Activated naive CD4-positive, alpha-beta T cell treated with anti-CD3 and anti-CD28 coated beads, Interleukin-2, amount 10 ng/mL, durations not matched to agents 7 days and 5 days (primary cell): ENCODE measurements at regions not wholly inside any gene's neighbourhood (a gene's known extent, or its start where the extent isn't known, plus 50 kb on each side); places are given as distances from the start of the nearest gene placed in this dataset.
"Not testable (repeated sequence)": the region's sequence is repeated elsewhere in the genome, so short reads cannot be mapped to it uniquely, and the experiment has no call there.

Source experiments
- CTCF ChIA-PET: fragments of 350-600 bp; sonication (Branson Sonifier 250); formaldehyde crosslinking; loops from one replicate; lab custom pipeline; 2021; ENCODE audit warnings: antibody characterized with exemption; lab: Charles Lee
- DNase-seq: peaks from one replicate; pipeline ENCODE4 v3.0.0-alpha.2; 2020
- H3K27ac Mint-ChIP-seq: one replicate; pipeline ENCODE4 v1.8.0; 2021; ENCODE audit warnings: mild to moderate bottlenecking, moderate library complexity, mixed read lengths
- H3K27me3 Mint-ChIP-seq: one replicate; pipeline ENCODE4 v1.8.0; 2021; ENCODE audit warnings: mild to moderate bottlenecking, mixed read lengths
- H3K36me3 Mint-ChIP-seq: one replicate; pipeline ENCODE4 v1.8.0; 2021; ENCODE audit warnings: mixed read lengths
- H3K4me1 Mint-ChIP-seq: one replicate; pipeline ENCODE4 v1.8.0; 2021; ENCODE audit warnings: mixed read lengths
- H3K4me3 Mint-ChIP-seq: one replicate; pipeline ENCODE4 v1.8.0; 2021; ENCODE audit warnings: mild to moderate bottlenecking, moderate library complexity, mixed read lengths
- H3K9me3 Mint-ChIP-seq: one replicate; pipeline ENCODE4 v1.8.0; 2021; ENCODE audit warnings: mixed read lengths

DNA sequence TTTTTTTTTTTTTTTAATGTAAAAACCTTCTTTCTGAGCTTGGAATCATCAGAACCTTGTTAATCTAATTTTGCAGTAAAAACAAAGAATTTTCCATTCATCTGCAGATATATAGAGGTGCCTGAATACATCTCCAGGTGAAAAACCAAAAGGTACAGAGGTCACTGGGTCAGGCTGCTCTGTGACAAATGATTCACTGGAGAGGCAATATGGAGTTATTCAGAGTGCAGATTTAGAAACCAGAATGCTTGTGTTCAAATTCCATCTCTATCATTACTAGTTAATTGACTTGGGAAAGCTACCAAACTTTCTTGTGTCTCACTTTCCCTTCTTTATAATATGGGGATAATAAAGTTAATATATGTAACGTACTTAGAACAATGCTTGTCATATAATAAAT lies 51.5 kb upstream of the C1orf53 start:
- Mint-ChIP-seq H3K27me3 (peaks cover 4% of the 10 kb centered on the region), H3K9me3 (no peaks in the 10 kb centered on the region), H3K36me3 (no peaks in the 10 kb centered on the region), H3K4me3 (no peak overlapping the region), H3K4me1 (no peaks in the 10 kb centered on the region), H3K27ac (no peak overlapping the region)
- CTCF ChIA-PET: no interaction called here
- DNase-seq: no peak

DNA sequence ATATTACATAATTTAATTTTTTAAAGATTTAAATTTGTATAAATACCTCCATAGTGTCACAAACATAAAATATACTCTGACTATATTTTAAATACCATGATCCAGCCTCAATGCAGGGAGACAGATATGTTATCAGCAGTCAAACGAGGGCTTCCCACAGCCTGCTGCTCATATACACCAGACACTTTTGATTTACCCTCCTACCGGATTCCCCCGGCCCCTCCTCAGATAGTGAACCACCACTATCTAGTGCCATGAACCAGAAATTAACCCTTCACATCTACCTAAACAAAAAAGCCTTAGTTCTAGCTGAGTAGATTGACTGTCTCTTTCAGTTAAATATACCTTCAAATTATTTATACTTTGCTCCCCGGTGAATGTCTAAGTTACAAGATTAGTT lies 52.4 kb upstream of the C1orf53 start:
- CTCF ChIA-PET: no interaction called here
- no peaks in the 10 kb centered on the region for H3K9me3 Mint-ChIP-seq
- no peak overlapping the region for H3K27ac Mint-ChIP-seq
- no peak for DNase-seq
- H3K4me1 Mint-ChIP-seq: no peaks in the 10 kb centered on the region
- H3K4me3 Mint-ChIP-seq: no peak overlapping the region
- peaks cover 4% of the 10 kb centered on the region for H3K27me3 Mint-ChIP-seq
- H3K36me3 Mint-ChIP-seq: no peaks in the 10 kb centered on the region

DNA sequence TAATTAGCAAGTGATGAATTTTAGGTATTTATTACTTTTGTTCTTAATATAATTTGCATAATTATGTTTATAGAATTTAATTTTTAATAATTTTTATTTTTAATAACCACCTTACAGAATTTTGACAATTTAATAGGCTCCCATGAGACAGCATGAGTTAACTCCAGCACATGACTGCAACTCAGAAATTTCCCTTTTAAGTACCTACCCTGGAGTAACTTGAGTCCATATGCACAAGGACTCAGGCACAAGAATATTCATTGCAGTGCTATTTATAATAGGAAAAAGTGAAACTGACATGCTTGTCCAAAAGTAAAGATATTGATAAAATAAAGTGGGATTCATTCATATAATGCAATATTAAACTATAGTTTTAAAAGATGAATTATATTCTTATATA lies 54.1 kb upstream of the C1orf53 start:
- Mint-ChIP-seq H3K27me3 (peaks cover 4% of the 10 kb centered on the region), H3K4me1 (no peaks in the 10 kb centered on the region), H3K27ac (no peak overlapping the region), H3K9me3 (no peaks in the 10 kb centered on the region), H3K36me3 (no peaks in the 10 kb centered on the region), H3K4me3 (no peak overlapping the region)
- no peak for DNase-seq
- CTCF ChIA-PET: no interaction called here

DNA sequence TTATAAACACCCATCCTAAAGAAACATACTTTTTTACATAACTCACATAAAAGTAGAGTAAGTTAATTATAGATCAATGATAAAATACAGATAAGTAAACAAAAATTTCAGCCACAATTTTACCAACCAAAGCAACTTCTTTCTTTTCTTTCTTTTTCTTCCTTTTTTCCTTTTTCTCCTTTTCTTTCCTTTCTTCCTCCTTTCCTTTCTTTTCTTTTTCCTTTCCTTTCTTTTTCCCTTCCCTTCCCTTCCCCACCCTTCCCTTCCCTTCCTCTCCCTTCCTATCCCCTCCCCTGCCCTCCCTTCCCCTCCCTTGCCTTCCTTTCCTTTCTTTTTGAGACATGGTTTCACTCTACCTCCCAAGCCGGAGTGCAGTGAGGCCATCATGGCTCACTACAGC lies 56.5 kb upstream of the C1orf53 start:
- Mint-ChIP-seq H3K36me3 (no peaks in the 10 kb centered on the region), H3K27me3 (peaks cover 4% of the 10 kb centered on the region), H3K27ac (no peak overlapping the region), H3K4me1 (no peaks in the 10 kb centered on the region), H3K4me3 (no peak overlapping the region), H3K9me3 (no peaks in the 10 kb centered on the region)
- no peak for DNase-seq
- CTCF ChIA-PET: no interaction called here

DNA sequence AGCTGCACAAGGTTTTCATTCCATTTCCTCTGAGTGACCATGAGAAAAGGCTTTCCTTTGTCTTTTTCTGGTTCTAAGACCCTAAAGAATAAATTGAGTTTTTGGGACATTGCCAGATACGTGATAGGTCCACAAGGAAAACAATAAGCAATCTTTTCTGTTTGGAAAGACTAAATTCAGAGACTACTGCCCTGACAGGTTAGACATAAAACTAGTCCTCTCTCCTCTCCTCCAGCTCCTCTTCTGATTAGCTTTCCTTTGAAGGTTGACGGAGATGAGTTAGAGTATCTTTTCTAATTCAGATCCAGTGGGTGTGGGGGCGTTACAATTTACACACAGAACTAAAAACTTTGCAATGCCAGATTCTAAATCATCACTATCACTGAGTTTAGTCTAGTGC lies 57.8 kb upstream of the C1orf53 start:
- H3K4me1 Mint-ChIP-seq: no peaks in the 10 kb centered on the region
- no peak for DNase-seq
- no peak overlapping the region for H3K4me3 Mint-ChIP-seq
- H3K27me3 Mint-ChIP-seq: peaks cover 4% of the 10 kb centered on the region
- CTCF ChIA-PET: no interaction called here
- H3K9me3 Mint-ChIP-seq: no peaks in the 10 kb centered on the region
- no peak overlapping the region for H3K27ac Mint-ChIP-seq
- no peaks in the 10 kb centered on the region for H3K36me3 Mint-ChIP-seq

DNA sequence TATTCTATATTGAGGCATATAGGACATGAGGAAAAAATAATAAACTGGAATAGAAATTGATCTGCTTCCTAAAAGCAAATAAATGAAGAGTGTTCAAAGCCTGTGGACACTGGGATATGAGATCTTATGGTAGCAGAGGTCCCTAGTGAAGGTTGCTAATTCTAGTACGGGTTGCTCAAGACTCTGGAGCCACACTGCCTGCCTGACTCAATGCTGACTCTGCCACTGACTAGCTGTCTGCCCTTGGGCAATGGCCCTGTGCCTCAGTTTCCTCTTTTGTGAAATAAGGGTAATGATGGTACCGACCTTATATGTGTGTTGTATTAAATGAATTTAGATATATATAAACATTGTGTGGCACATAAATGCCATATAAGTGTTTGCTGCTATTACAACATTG lies 59.0 kb upstream of the C1orf53 start:
- DNase-seq: no peak
- Mint-ChIP-seq H3K36me3 (no peaks in the 10 kb centered on the region), H3K4me3 (no peak overlapping the region), H3K27ac (no peak overlapping the region), H3K27me3 (peaks cover 4% of the 10 kb centered on the region), H3K9me3 (no peaks in the 10 kb centered on the region), H3K4me1 (no peaks in the 10 kb centered on the region)
- CTCF ChIA-PET: no interaction called here

DNA sequence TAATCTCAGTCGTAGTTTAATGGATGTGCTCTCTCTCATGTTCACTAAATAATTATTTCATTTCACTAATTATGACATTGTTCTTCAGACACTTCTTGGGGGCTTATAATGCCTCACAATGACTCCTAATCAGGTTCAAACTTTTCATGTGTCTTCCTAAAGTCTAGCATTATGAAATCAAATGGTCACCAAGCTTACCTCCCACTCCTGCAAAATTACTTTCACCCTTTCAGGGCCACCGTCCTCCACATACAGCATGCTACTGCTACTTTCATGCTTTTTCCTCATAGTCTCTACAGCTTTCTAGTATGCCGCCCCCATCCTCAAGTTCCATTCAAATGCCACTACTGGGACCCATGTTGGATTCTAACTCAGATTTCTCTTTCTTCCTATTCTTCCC lies 59.8 kb upstream of the C1orf53 start:
- Mint-ChIP-seq H3K27me3 (peaks cover 4% of the 10 kb centered on the region), H3K9me3 (no peaks in the 10 kb centered on the region), H3K36me3 (no peaks in the 10 kb centered on the region), H3K27ac (no peak overlapping the region), H3K4me1 (no peaks in the 10 kb centered on the region), H3K4me3 (no peak overlapping the region)
- DNase-seq: no peak
- CTCF ChIA-PET: no interaction called here

DNA sequence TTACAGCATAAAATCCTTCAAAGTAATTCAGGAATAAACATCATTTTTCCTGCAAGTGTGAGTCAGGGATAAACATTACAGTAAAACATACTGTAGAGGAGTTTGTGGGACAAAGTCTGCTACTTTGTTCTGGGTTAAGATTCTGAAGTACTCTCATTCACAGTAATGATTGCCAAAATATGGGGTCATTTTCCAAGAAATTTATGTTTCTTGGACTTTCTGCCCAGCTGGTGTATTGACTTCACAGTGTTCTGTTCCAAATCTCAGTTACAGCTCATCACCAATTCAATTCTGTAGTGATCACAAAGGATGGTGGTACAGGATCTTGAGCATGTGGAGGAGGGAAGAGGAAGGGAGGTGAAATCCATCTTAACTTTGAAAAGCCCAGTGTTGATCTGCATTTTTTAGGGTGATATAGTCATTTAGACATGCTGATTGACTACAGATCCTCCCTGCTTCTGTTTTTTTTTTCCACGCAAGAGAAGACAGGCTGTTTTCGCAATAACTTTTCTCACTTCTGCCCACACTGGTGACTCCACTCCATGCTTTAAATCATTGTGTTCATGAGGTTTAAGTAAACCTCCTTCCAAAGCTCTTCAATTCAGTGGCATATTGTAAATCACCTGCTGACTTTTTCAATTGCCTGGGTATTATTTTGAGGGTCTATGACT lies 60.4 kb upstream of the C1orf53 start:
- no peak overlapping the region for H3K4me3 Mint-ChIP-seq
- H3K4me1 Mint-ChIP-seq: no peaks in the 10 kb centered on the region
- peaks cover 4% of the 10 kb centered on the region for H3K27me3 Mint-ChIP-seq
- no peak overlapping the region for H3K27ac Mint-ChIP-seq
- no peaks in the 10 kb centered on the region for H3K36me3 Mint-ChIP-seq
- H3K9me3 Mint-ChIP-seq: no peaks in the 10 kb centered on the region
- no peak for DNase-seq
- CTCF ChIA-PET: no interaction called here

DNA sequence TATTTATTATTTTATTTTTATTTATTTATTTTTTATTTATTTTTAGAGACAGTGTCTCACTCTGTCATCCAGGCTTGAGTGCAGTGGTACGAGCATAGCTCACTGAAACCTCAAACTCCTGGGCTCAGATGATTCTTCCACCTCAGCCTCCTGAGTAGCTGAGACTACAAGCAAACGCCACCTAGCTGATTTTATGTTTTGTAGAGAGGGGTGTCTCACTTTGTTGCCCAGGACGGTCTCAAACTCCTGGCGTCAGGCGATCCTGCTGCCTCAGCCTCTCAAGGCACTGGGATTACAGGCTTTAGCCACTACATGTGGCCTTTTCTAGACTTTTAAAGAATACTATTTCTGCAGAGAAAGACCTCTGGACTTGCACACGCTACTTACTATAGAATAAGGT lies 61.3 kb upstream of the C1orf53 start:
- no peaks in the 10 kb centered on the region for H3K36me3 Mint-ChIP-seq
- DNase-seq: no peak
- H3K4me1 Mint-ChIP-seq: no peaks in the 10 kb centered on the region
- CTCF ChIA-PET: no interaction called here
- H3K27ac Mint-ChIP-seq: no peak overlapping the region
- no peaks in the 10 kb centered on the region for H3K9me3 Mint-ChIP-seq
- H3K4me3 Mint-ChIP-seq: no peak overlapping the region
- peaks cover 3% of the 10 kb centered on the region for H3K27me3 Mint-ChIP-seq

DNA sequence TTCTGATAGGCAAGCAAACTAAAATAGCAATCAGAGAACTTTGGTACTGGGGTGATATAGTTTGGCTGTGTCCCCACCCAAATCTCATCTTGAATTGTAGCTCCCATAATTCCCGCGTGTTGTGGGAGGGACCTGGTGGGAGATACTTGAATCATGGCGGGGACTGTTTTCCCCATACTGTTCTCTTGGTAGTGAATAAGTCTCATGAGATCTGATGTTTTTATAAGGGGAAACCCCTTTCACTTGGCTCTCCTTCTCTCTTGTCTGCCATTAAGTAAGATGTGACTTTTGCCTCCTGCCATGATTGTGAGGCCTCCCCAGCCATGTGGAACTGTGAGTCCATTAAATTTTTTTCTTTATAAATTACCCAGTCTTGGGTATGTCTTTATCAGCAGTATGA lies 62.6 kb upstream of the C1orf53 start:
- not testable (repeated sequence) for DNase-seq, H3K4me1 Mint-ChIP-seq, H3K27ac Mint-ChIP-seq, H3K36me3 Mint-ChIP-seq, H3K9me3 Mint-ChIP-seq, H3K27me3 Mint-ChIP-seq, H3K4me3 Mint-ChIP-seq
- CTCF ChIA-PET: interaction anchor here (1.3 kb wide), 1 partner anchor 29 kb away, joined by 4 read pairs; no protein-coding TSS in a partner anchor

DNA sequence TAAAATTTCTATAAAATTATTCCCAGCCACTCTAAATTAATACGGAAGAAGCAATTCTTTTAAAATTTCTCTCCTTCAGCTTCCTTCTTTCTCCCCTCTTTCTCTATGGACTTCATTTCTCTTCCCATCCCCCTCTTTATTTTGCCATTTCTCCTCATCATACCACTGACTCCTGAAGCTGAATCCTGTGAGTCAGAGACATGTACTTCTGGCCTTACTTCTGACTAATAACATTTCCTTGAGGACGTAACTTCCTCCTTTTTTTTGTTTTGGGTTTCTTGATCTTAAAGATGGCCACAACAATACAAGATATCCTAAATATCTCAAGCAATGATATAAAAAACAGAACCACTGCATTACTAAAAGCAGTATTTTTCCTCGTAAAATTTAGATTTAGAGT lies 63.6 kb upstream of the DENND1B start:
- Mint-ChIP-seq H3K4me1 (no peaks in the 10 kb centered on the region), H3K36me3 (no peaks in the 10 kb centered on the region), H3K4me3 (no peak overlapping the region), H3K27ac (no peak overlapping the region), H3K9me3 (no peaks in the 10 kb centered on the region), H3K27me3 (no peaks in the 10 kb centered on the region)
- DNase-seq: no peak
- CTCF ChIA-PET: interaction anchor here (0.6 kb wide), 1 partner anchor 50 kb away, joined by 3 read pairs; no protein-coding TSS in a partner anchor

DNA sequence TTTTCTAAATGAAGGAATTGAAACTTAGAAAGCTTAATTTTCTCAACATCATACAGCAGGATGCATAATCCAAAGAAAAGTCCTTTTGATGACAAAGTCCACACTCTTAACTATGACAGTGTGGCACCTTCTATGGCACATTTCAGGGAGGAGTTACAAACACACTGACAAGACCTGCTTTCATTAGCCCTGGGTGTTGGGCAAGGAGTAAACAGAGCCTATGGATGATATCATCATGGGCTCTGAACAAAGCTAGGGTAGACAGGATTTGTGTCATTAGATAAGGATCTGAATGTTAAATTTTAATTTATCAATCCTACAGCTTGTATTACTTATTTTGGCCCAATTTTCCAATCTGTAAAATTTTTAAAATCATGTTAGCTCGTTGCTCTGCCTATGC lies 62.6 kb upstream of the DENND1B start:
- DNase-seq: no peak
- no peaks in the 10 kb centered on the region for H3K27me3 Mint-ChIP-seq
- H3K4me3 Mint-ChIP-seq: no peak overlapping the region
- peaks cover 1% of the 10 kb centered on the region for H3K9me3 Mint-ChIP-seq
- H3K36me3 Mint-ChIP-seq: no peaks in the 10 kb centered on the region
- CTCF ChIA-PET: no interaction called here
- no peak overlapping the region for H3K27ac Mint-ChIP-seq
- H3K4me1 Mint-ChIP-seq: no peaks in the 10 kb centered on the region

DNA sequence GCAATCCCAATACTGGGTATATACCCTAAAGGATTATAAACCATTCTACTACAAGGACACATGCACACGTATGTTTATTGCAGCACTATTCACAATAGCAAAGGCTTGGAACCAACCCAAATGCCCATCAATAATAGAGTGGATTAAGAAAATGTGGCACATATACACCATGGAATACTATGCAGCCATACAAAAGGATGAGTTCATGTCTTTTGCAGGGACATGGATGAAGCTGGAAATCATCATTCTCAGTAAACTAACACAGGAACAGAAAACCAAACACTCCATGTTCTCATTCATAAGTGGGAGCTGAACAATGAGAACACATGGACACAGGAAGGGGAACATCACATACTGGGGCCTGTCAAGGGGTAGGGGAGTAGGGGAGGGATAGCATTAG lies 61.1 kb upstream of the DENND1B start:
- CTCF ChIA-PET, H3K4me3 Mint-ChIP-seq, DNase-seq, H3K36me3 Mint-ChIP-seq, H3K4me1 Mint-ChIP-seq, H3K27me3 Mint-ChIP-seq, H3K9me3 Mint-ChIP-seq, H3K27ac Mint-ChIP-seq: not testable (repeated sequence)

DNA sequence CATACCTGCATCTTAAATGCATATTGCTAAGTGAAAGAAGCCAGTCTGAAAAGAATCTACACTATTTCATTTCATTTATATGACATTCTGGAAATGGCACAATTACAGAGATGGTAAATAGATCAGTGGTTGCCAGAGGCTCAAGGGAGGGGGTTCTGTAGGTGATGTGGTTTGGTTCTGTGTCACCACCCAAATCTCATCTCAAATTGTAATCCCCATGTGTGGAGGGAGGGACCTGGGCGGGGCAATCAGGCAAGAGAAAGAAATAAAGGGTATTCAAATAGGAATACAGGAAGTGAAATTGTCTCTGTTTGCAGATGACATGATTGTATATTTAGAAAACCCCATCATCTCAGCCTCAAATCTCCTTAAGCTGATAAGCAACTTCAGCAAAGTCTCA lies 53.7 kb upstream of the DENND1B start:
- H3K9me3 Mint-ChIP-seq, DNase-seq, H3K36me3 Mint-ChIP-seq, H3K4me1 Mint-ChIP-seq, H3K27ac Mint-ChIP-seq, H3K4me3 Mint-ChIP-seq, CTCF ChIA-PET, H3K27me3 Mint-ChIP-seq: not testable (repeated sequence)

DNA sequence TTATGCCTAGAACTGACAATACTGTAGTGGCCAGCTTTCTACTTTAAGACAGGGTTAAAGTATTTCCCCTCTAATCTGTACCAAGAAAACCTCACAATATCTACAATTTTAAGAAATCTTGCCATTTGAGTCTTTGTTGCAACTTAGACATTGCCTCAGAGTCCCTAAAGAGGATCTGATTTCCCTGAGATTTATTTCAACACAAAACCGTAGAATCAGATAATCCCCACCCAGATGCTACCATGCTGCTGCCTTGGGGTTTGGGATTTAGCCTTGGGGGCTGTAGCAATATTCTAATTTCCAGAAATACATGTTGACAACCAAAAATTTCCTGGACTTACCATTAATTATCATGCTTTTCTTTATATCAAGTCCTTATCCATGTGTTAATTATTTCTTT lies 50.3 kb upstream of the DENND1B start:
- Mint-ChIP-seq H3K27ac (no peak overlapping the region), H3K36me3 (no peaks in the 10 kb centered on the region), H3K4me1 (no peaks in the 10 kb centered on the region), H3K9me3 (peaks cover 2% of the 10 kb centered on the region), H3K4me3 (no peak overlapping the region), H3K27me3 (peaks cover 5% of the 10 kb centered on the region)
- DNase-seq: no peak
- CTCF ChIA-PET: no interaction called here
